Neural progenitor cell (in vitro differentiated cells): ENCODE measurements at regions not wholly inside any gene's neighbourhood (a gene's known extent, or its start where the extent isn't known, plus 50 kb on each side); places are given as distances from the start of the nearest gene placed in this dataset.

ENCODE experiments used
- DNase-seq: peaks from one replicate; pipeline ENCODE4 v3.0.0-alpha.2; 2016; ENCODE audit warnings: low spot score
- H2AFZ ChIP-seq: fragments of 200-600 bp; sonication (generic); replicated peaks from 2 replicates; pipeline ENCODE4 v1.6.1; 2016; ENCODE audit warnings: antibody characterized with exemption
- H3F3A ChIP-seq: fragments of 200-600 bp; sonication (generic); 2 replicates; pipeline ENCODE4 v1.6.1; 2016; ENCODE audit warnings: antibody characterized with exemption, low read depth
- H3K27ac ChIP-seq: fragments of 200-600 bp; sonication (generic); 2 replicates; pipeline ENCODE4 v1.5.1; 2016; ENCODE audit warnings: mild to moderate bottlenecking
- H3K27me3 ChIP-seq: fragments of 200-600 bp; sonication (generic); 2 replicates; pipeline ENCODE4 v1.6.1; 2016; ENCODE audit warnings: mild to moderate bottlenecking, moderate library complexity
- H3K36me3 ChIP-seq: fragments of 200-600 bp; sonication (generic); 2 replicates; pipeline ENCODE4 v1.5.1; 2016
- H3K4me1 ChIP-seq: fragments of 200-600 bp; sonication (generic); 2 replicates; pipeline ENCODE4 v1.6.1; 2016; ENCODE audit warnings: mixed run types
- H3K4me2 ChIP-seq: fragments of 200-600 bp; sonication (generic); 2 replicates; pipeline ENCODE4 v1.6.1; 2016
- H3K4me3 ChIP-seq: fragments of 200-600 bp; sonication (generic); 2 replicates; pipeline ENCODE4 v1.5.1; 2016
- H3K79me2 ChIP-seq: fragments of 200-600 bp; sonication (generic); 2 replicates; pipeline ENCODE4 v1.6.1; 2016; ENCODE audit warnings: low read depth
- H3K9ac ChIP-seq: fragments of 200-600 bp; sonication (generic); 2 replicates; pipeline ENCODE4 v1.6.1; 2016
- H3K9me3 ChIP-seq: fragments of 200-600 bp; sonication (generic); 2 replicates; pipeline ENCODE4 v1.5.1; 2016; ENCODE audit warnings: low read depth
- H4K20me1 ChIP-seq: fragments of 200-600 bp; sonication (generic); 2 replicates; pipeline ENCODE4 v1.6.1; 2016; ENCODE audit warnings: low read depth
- H3K27ac Mint-ChIP-seq: 3 replicates; pipeline ENCODE4 v1.8.0; 2021; ENCODE audit warnings: mixed read lengths
- H3K27me3 Mint-ChIP-seq: 2 replicates; pipeline ENCODE4 v1.8.0; 2022; ENCODE audit warnings: low read depth, mild to moderate bottlenecking, inconsistent platforms, moderate library complexity, mixed read lengths; ENCODE audit not compliant: insufficient read depth
- H3K36me3 Mint-ChIP-seq: 3 replicates; pipeline ENCODE4 v1.8.0; 2021; ENCODE audit warnings: mixed read lengths
- H3K4me1 Mint-ChIP-seq: 3 replicates; pipeline ENCODE4 v1.8.0; 2021; ENCODE audit warnings: mixed read lengths
- H3K4me3 Mint-ChIP-seq: 3 replicates; pipeline ENCODE4 v1.8.0; 2021; ENCODE audit warnings: mild to moderate bottlenecking, moderate library complexity, mixed read lengths
- H3K9me3 Mint-ChIP-seq: 3 replicates; pipeline ENCODE4 v1.8.0; 2020; ENCODE audit warnings: mixed read lengths
- CTCF ChIP-seq: fragments of 200-600 bp; sonication (generic); IDR thresholded peaks from 2 replicates; pipeline ENCODE4 v1.5.1; 2017; ENCODE audit warnings: antibody characterized with exemption, mild to moderate bottlenecking
- EZH2 ChIP-seq: fragments of 200-600 bp; sonication (generic); IDR thresholded peaks from 2 replicates; pipeline ENCODE4 v1.6.1; 2017; ENCODE audit warnings: antibody characterized with exemption, mild to moderate bottlenecking, moderate library complexity
- EZH2phosphoT487 ChIP-seq: fragments of 200-600 bp; sonication (generic); IDR thresholded peaks from 2 replicates; pipeline ENCODE4 v1.6.1; 2017; ENCODE audit warnings: antibody characterized with exemption

- H3K36me3 Mint-ChIP-seq = no peaks in the 10 kb centered on the region
These were observed 126.3 kb upstream of the SERTAD2 start for GRCh38 chr2:64780041-64780440.

GRCh38 chr2:64781711-64782390 lies 128.1 kb upstream of the SERTAD2 start:
- no peaks in the 10 kb centered on the region for H3K9me3 ChIP-seq
- no peak overlapping the region for H3K4me3 ChIP-seq
- peaks cover 4% of the 10 kb centered on the region for H3K27me3 Mint-ChIP-seq
- H4K20me1 ChIP-seq = no peaks in the 10 kb centered on the region
- H3K27ac ChIP-seq = no peak overlapping the region
- peak overlapping the region; percentile 13 for H3K27ac Mint-ChIP-seq
- DNase-seq = no peak
- H2AFZ ChIP-seq = no peak overlapping the region
- H3K36me3 ChIP-seq = no peaks in the 10 kb centered on the region
- H3K27me3 ChIP-seq = no peaks in the 10 kb centered on the region
- no peak for TF ChIP-seq CTCF
- TF ChIP-seq EZH2phosphoT487 = no peak
- no peak for TF ChIP-seq EZH2
- H3K4me2 ChIP-seq = no peak overlapping the region
- no peak overlapping the region for H3K9ac ChIP-seq
- no peaks in the 10 kb centered on the region for H3F3A ChIP-seq
- H3K4me1 ChIP-seq = no peaks in the 10 kb centered on the region
- no peaks in the 10 kb centered on the region for H3K4me1 Mint-ChIP-seq
- no peaks in the 10 kb centered on the region for H3K79me2 ChIP-seq
- H3K9me3 Mint-ChIP-seq = no peaks in the 10 kb centered on the region
- no peak overlapping the region for H3K4me3 Mint-ChIP-seq
- no peaks in the 10 kb centered on the region for H3K36me3 Mint-ChIP-seq

More at GRCh38 chr2:64780041-64780440, 126.3 kb upstream of the SERTAD2 start:
- H3F3A ChIP-seq = no peaks in the 10 kb centered on the region
- H3K79me2 ChIP-seq = no peaks in the 10 kb centered on the region
- Mint-ChIP-seq H3K27me3 (peaks cover 6% of the 10 kb centered on the region), H3K4me1 (no peaks in the 10 kb centered on the region), H3K27ac (no peak overlapping the region), H3K9me3 (peaks cover 6% of the 10 kb centered on the region), H3K4me3 (no peak overlapping the region)
- no peak overlapping the region for H3K9ac ChIP-seq
- no peaks in the 10 kb centered on the region for H4K20me1 ChIP-seq
- TF ChIP-seq EZH2phosphoT487 (no peak), CTCF (no peak), EZH2 (no peak)
- H3K4me3 ChIP-seq = no peak overlapping the region
- no peaks in the 10 kb centered on the region for H3K4me1 ChIP-seq
- no peak overlapping the region for H3K27ac ChIP-seq
- DNase-seq = no peak
- no peaks in the 10 kb centered on the region for H3K9me3 ChIP-seq
- no peaks in the 10 kb centered on the region for H3K36me3 ChIP-seq
- no peak overlapping the region for H2AFZ ChIP-seq
- no peaks in the 10 kb centered on the region for H3K27me3 ChIP-seq
- H3K4me2 ChIP-seq = no peak overlapping the region

- H4K20me1 ChIP-seq = no peaks in the 10 kb centered on the region
- Mint-ChIP-seq H3K27ac (no peak overlapping the region), H3K27me3 (peaks cover 4% of the 10 kb centered on the region), H3K36me3 (no peaks in the 10 kb centered on the region), H3K4me3 (no peak overlapping the region), H3K9me3 (peaks cover 4% of the 10 kb centered on the region), H3K4me1 (no peaks in the 10 kb centered on the region)
- no peak overlapping the region for H3K27ac ChIP-seq
- H2AFZ ChIP-seq = no peak overlapping the region
- no peak overlapping the region for H3K9ac ChIP-seq
- H3F3A ChIP-seq = no peaks in the 10 kb centered on the region
- DNase-seq = no peak
- no peaks in the 10 kb centered on the region for H3K79me2 ChIP-seq
- H3K27me3 ChIP-seq = no peaks in the 10 kb centered on the region
- no peak for TF ChIP-seq EZH2phosphoT487
- TF ChIP-seq CTCF = no peak
- TF ChIP-seq EZH2 = no peak
- H3K4me1 ChIP-seq = no peaks in the 10 kb centered on the region
- no peak overlapping the region for H3K4me3 ChIP-seq
- no peaks in the 10 kb centered on the region for H3K9me3 ChIP-seq
- no peaks in the 10 kb centered on the region for H3K36me3 ChIP-seq
- H3K4me2 ChIP-seq = no peak overlapping the region
These were observed 130.7 kb upstream of the SERTAD2 start for GRCh38 chr2:64784168-64785061.
